ENCODE measurements at regions not wholly inside any gene's neighbourhood (a gene's known extent, or its start where the extent isn't known, plus 50 kb on each side); places are given as distances from the start of the nearest gene placed in this dataset.

DNA sequence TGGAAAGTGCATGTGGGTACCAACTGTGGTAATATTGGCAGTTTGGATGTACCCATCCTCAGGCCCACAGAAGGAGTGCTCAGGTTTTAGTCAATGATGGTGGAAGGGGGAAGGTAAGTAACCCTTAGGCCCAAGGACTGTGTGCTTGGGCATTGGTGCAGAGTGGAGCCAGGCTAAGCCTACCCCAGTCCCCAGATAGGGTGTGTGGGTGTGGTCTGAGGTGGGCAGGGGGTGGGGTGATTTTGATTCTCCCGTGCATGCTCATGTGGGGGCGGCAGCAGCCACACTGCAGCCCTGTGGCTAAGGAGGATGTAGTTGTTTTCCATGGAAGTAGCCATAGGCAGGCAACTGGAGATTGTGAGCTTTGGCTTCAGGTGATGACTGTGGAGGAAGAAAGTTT lies 2197.3 kb downstream of the PCDH9 start:
- TF ChIP-seq, protein P1, sequence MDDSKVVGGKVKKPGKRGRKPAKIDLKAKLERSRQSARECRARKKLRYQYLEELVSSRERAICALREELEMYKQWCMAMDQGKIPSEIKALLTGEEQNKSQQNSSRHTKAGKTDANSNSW (CRISPR knock-in tag; IDR thresholded peaks at IDR 0.05; ENCODE audit: borderline replicate concordance) = no peak
- no peak for TF ChIP-seq CEBPG (CRISPR knock-in tag; IDR thresholded peaks at IDR 0.05)
- TF ChIP-seq, protein P2, sequence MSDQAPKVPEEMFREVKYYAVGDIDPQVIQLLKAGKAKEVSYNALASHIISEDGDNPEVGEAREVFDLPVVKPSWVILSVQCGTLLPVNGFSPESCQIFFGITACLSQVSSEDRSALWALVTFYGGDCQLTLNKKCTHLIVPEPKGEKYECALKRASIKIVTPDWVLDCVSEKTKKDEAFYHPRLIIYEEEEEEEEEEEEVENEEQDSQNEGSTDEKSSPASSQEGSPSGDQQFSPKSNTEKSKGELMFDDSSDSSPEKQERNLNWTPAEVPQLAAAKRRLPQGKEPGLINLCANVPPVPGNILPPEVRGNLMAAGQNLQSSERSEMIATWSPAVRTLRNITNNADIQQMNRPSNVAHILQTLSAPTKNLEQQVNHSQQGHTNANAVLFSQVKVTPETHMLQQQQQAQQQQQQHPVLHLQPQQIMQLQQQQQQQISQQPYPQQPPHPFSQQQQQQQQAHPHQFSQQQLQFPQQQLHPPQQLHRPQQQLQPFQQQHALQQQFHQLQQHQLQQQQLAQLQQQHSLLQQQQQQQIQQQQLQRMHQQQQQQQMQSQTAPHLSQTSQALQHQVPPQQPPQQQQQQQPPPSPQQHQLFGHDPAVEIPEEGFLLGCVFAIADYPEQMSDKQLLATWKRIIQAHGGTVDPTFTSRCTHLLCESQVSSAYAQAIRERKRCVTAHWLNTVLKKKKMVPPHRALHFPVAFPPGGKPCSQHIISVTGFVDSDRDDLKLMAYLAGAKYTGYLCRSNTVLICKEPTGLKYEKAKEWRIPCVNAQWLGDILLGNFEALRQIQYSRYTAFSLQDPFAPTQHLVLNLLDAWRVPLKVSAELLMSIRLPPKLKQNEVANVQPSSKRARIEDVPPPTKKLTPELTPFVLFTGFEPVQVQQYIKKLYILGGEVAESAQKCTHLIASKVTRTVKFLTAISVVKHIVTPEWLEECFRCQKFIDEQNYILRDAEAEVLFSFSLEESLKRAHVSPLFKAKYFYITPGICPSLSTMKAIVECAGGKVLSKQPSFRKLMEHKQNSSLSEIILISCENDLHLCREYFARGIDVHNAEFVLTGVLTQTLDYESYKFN (CRISPR knock-in tag; conservative IDR thresholded peaks at IDR 0.05) = no peak
- TF ChIP-seq FOSL2 (CRISPR knock-in tag; IDR thresholded peaks at IDR 0.05) = no peak
- TF ChIP-seq, protein P3, sequence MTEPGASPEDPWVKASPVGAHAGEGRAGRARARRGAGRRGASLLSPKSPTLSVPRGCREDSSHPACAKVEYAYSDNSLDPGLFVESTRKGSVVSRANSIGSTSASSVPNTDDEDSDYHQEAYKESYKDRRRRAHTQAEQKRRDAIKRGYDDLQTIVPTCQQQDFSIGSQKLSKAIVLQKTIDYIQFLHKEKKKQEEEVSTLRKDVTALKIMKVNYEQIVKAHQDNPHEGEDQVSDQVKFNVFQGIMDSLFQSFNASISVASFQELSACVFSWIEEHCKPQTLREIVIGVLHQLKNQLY (CRISPR knock-in tag; IDR thresholded peaks at IDR 0.05) = no peak
- TF ChIP-seq, protein P4, sequence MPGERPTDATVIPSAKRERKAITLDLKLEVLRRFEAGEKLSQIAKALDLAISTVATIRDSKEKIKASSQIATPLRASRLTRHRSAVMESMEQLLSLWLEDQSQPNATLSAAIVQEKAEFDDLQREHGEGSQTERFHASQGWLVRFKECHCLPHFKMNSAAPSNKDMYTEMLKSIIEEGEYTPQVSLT (CRISPR knock-in tag; IDR thresholded peaks at IDR 0.05; ENCODE audit: borderline replicate concordance, low read depth) = no peak
- TF ChIP-seq CHD2 (IDR thresholded peaks at IDR 0.05; ENCODE audit: low read depth, low read length) = no peak
- no peak for TF ChIP-seq TAF1 (CRISPR knock-in tag; IDR thresholded peaks at IDR 0.05)
- no peak for TF ChIP-seq ZNF441 (CRISPR knock-in tag; IDR thresholded peaks at IDR 0.05; ENCODE audit: borderline replicate concordance)
- TF ChIP-seq HOXD1 (CRISPR knock-in tag; IDR thresholded peaks at IDR 0.05) = no peak
- Histone ChIP-seq H3K79me2 (ENCODE audit: insufficient read depth, low read length) (no peaks in the 10 kb centered on the region), H3K27me3 (ENCODE audit: control insufficient read depth in 1 of 2, insufficient read depth in 2 of 2, low read length in 2 of 2) (no peaks in the 10 kb centered on the region; a peak in 1 of 5 replicates), H3K36me3 (replicated peaks in 1 of 2; ENCODE audit: control insufficient read depth in 1 of 2, insufficient read depth in 2 of 2, low read length in 2 of 2) (no peaks in the 10 kb centered on the region), H2AFZ (ENCODE audit: low read length) (no peak overlapping the region), H3K9me3 (ENCODE audit: low read length) (peaks cover 16% of the 10 kb centered on the region), H3K4me3 (replicated peaks in 1 of 3; ENCODE audit: insufficient read depth in 1 of 3, low read depth in 2 of 3, low read length in 3 of 3) (no peak overlapping the region), H3K4me2 (ENCODE audit: low read depth, low read length) (no peak overlapping the region), H3K9ac (ENCODE audit: insufficient read depth, low read depth, low read length) (no peak overlapping the region), H4K20me1 (ENCODE audit: insufficient read depth, low read length) (no peaks in the 10 kb centered on the region), H3K27ac (ENCODE audit: extremely low read length, insufficient read depth, low read length) (no peak overlapping the region), H3K4me1 (ENCODE audit: insufficient read depth, low read length) (no peaks in the 10 kb centered on the region)
- no peak for FAIRE-seq
- BruUV-seq (replicated peaks) = no TSS peak
- WGBS (ENCODE audit: low lambda C conversion rate) = no CpG with 5 or more reads among the region's 2 CpGs
- no peak for DNase-seq (ENCODE audit: low spot score)
- POLR2A ChIA-PET = no interaction called here
- CTCF ChIA-PET (ENCODE audit: low intra/inter-chr PET ratio, low total read pairs) = no interaction called here
- no peak for ATAC-seq
- in situ Hi-C loops (cut with HindIII; ENCODE audit: extremely low pct_ligation_motif_present, low pct_unique_long_range_greater_than_20kb) = no loop called here
- intact Hi-C loops (cut with micrococcal nuclease; ENCODE audit: unreplicated experiment) = no loop called here
